Loucy (cell line): ENCODE measurements at regions not wholly inside any gene's neighbourhood (a gene's known extent, or its start where the extent isn't known, plus 50 kb on each side); places are given as distances from the start of the nearest gene placed in this dataset.

Experiments used
- CTCF ChIP-seq: fragments of 200-600 bp; sonication (generic); conservative IDR thresholded peaks from 2 replicates; pipeline ENCODE4 v1.5.1; 2014; ENCODE audit warnings: mild to moderate bottlenecking, antibody characterized with exemption, low read length
- EZH2phosphoT487 ChIP-seq: fragments of 200-600 bp; IDR thresholded peaks from 2 replicates; pipeline ENCODE4 v1.6.1; 2018; ENCODE audit warnings: antibody characterized with exemption, mild to moderate bottlenecking, moderate library complexity, borderline replicate concordance

GRCh38 chr10:52977581-52977980, 205.0 kb upstream of the MBL2 start:
- TF ChIP-seq EZH2phosphoT487, result no peak
- no peak for TF ChIP-seq CTCF
